AG08396 (cell line): ENCODE measurements at regions not wholly inside any gene's neighbourhood (a gene's known extent, or its start where the extent isn't known, plus 50 kb on each side); places are given as distances from the start of the nearest gene placed in this dataset.
"Not testable (repeated sequence)": the region's sequence is repeated elsewhere in the genome, so short reads cannot be mapped to it uniquely, and the experiment has no call there.

Experiments used
- DNase-seq: peaks from one replicate; pipeline ENCODE4 v3.0.0; 2012; ENCODE audit warnings: low spot score, mixed read lengths

DNA sequence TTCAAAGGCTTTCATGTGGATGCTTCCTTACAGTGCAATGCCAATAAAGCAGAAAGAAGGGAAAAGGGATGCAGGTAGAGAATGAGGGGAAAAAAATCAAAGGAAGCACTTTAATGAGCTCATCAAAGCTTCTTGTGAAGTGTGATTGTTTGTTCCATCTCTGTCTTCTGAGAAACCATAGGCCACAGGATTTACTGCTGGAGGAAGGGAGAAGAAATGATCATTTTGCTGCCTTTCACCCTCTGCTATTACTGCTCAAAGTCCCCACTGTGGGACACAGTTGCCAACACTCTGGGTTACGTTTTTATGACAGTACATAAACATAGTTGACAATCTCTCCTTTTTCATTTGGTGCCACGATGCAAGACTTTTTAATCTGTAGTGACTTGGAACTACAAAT, 558.0 kb upstream of the TECRL start:
- no peak for DNase-seq

DNA sequence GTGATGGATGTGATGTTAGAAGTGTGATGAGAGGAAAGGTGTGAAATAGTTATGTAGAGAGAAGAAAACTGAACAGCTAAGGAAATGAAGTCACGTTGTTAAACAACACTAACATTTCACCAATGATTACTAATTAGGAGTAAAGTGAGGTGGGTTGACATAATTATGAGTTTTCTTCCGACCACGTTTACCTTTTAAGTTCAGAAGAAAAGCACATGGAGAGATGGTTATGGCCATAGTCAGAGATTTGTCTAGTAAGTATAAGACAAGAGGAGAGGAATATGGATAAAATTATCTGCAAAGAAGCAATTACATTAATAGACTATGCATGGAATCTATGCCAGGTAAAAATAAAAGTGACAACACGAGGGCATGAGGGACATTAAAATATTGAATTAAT, 551.3 kb upstream of the TECRL start:
- DNase-seq: no peak

DNA sequence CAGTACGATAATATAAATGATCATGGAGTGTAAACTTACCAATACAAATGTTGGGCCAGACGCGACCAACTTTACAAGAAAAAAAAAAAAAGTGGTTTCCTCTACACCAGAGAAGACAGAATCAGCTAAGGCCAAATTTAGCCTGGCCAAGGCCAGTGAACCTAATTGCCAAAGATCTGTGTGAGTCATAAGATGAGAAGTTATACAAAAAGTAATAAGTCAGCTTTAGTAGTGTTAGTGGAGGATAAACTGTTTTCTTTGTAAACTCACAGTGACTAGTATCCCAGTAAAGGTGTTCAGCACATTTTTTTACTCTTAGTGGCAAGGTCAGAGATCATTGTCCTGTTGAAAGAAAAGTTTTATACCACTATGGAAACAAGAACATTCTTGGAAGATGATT, 531.4 kb upstream of the TECRL start:
- DNase-seq: no peak

DNA sequence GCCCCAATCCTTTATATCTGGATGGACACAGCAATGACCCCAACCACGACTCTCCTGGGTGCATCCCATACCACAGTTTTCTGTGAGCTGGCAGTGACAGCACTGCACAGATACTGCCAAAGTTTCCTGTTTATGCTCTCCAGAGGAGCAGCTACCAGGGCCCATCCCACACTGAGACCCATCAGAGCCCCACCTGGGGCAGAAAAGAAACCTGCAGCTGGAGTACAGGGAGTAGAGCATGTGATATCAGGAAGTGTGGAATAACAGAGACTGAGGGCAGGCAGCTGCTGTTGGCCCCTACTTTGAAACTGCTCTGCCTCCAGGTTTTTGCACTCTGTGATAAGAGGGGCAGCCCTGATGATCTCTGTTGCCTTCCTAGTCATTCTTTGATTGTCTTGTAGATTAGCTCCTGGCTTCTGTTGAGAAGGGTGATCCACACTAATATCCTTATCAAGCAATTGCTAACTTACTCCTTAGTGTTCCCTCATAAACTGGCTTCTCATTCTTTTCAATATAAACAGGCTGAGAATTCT, 526.3 kb upstream of the TECRL start:
- DNase-seq: no peak

DNA sequence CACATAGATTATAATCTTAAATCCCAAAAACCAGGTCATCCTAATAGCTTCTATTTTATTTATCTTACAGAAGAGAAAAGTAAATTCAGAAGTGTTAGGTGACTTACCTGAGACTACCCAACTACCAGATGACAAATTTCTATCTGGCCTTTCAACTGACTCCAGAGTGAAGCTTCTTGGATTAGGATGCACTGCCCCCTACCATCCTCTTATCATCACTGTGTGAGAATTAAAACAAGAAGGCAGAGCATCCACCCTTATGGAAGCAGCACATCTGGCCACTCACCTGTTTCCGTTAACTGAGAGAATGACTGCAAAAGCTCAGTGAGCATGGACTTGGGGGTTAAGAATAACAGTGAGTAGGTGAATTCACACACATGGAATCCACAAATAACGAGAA, 502.6 kb upstream of the TECRL start:
- DNase-seq: no peak

DNA sequence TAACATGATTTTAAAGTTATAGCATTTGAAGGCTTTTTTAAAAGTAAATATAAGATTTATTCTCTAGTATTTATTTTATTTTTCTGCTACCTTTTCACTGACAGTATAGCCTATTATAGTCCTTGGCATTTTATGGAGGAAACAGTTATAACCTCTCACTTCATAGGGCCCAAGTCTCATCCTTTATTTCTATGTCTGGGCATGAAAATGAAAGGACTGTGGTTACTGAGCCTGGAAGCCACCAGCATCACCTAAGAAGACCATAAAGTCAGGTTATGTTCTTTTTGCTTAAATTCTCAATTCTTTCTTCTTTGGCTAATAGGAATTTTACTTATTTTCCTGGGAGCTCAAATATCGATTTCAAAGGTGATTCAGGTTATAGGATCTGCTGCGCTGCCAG, 494.7 kb upstream of the TECRL start:
- DNase-seq: no peak

DNA sequence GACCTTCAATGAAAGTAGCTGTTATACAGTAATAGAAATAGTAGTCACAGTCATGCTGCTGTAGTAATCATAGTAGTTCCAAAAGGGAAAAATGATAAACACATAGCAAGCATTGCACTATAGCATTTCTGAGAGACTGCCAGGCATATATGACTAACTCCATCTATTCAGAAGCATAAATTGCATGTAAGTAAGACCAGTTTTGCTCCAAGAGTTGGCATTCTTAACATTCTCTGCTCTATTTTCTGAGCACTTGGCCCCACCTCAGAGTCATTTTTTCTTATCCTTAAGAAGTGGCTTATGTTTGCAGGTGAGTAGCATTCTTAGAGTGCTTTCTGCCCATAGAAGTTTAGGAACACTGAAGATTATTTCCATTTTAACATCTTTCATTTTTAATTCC, 490.3 kb upstream of the TECRL start:
- DNase-seq: no peak

DNA sequence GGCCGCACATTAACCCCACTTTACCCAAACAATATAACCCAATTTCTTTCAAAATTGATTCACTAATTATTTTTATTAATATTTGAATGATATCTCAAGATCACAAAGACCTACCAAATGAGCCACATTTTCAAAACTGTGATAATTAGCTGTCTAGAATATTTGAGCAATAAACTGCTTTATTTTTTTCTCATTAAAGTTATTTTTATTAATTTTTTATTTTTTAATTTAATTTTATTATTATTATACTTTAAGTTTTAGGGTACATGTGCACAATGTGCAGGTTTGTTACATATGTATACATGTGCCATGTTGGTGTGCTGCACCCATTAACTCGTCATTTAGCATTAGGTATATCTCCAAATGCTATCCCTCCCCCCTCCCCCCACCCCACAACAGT, 489.8 kb upstream of the TECRL start:
- DNase-seq: not testable (repeated sequence)

DNA sequence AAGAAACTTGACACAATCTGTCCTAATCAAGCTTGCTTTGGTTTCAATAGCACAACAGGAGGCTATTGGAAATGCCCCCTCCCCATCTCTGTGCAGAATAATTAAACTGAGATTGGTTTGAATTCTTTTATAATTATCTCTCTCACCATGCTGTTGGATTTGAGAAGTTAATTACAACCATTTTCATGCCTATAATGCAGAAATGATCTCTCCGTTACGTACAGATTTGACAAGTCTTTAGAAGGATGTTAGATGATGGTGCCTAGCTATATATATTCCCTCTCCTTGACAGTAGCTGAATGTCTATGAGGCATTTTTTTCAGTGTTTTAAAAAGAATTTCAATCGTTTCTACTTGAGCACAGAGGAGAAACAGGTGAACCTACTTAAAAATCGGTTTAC, 488.4 kb upstream of the TECRL start:
- no peak for DNase-seq

DNA sequence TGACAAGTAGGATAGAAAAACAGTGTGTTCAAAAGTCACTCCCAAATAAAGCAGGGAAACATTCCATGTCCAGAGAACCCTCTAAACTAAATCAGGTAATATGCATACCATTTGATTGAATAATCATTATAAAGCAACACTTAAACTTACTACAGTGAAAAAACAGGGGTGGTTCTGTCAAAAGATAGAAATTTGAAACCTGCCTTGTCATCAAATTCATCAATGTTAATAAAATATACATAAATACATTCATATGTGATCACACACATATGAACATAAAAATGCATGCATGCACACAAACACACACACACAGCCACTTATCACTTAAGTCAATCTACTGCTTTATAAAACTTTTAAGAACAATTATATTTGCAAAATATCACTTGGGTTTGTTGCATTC, 485.8 kb upstream of the TECRL start:
- DNase-seq: no peak

DNA sequence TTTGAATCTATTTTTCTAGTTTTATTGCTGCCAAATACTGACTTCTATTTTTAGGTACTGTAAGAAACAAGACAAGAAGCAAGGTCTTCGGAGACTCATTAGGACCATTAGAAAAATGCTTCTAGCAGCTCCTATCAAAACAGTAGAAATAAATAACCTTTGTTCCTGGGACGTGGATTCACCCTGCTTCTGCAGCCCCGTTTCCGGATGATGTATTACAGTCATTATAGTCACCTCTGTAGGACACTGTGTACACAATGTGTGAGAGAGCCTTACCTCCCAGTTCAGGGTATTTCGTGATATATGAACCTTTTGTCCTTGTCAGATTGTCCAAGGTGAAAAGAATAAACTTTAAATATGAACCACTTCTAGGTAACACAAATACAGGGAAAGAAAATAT, 484.0 kb upstream of the TECRL start:
- no peak for DNase-seq

DNA sequence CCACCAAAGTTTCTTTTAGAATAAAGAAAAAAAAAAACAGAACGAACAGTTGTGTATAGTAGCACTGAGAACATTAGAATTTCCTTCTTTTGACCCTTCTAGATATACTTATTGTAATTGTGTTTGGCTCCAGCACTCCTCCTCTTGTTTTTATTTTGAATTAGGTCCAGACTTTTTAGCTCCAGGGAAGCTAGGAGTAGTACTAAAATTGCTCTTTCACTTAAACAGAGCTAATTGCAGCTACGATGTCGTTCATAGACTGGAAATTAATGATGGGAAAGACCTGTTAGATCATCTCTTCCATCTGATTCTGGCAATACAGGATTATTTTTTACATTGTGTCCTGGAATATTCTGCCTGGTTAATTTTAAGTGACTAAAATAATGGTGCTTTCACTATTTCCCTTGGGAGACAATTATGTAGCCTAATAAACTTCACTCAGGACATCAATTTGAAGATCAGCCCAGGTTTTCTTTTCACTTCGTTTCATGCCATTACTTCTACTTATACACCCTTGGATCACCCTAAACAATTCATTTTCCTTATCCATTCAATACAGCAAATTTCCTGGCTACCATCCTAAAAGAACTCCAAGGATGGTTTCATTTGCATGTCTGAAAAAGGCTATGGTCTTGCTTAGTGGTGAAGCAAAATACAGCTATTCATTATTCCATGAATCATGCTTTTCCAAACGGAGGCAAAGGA, 480.8 kb upstream of the TECRL start:
- DNase-seq: no peak

DNA sequence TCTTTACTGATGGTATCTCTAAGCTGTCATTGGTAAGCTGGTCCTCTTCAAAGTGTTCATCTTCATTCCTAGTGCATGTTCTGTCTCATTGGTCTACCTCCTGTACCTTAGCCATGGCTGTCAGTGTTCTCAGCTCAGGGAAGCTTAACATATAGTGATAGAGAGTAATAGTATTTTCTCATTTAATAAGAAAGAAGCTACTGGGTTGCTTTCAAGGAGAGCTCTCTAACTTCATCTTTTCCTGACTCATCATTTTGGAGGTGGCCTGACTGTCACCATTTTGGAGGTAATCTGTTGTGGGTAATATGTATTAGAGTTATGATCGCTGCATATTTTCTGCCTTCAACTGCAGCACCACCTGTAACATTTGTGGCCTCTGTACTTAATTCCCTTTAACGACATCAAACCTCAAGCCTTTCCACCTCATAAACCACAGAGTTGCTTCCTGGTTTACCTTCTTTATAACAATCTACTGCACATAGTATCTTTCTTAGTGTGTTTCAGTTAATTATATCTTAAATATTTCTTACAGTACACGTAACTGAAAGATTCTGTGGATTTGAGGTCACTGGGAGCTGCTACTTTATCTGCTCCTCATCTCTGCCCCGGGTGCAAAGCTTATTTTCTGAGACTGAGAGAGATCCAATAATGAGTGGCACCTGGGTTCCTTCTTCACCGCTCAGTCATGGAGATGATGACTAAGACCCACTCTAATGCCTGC, 474.0 kb upstream of the TECRL start:
- no peak for DNase-seq

DNA sequence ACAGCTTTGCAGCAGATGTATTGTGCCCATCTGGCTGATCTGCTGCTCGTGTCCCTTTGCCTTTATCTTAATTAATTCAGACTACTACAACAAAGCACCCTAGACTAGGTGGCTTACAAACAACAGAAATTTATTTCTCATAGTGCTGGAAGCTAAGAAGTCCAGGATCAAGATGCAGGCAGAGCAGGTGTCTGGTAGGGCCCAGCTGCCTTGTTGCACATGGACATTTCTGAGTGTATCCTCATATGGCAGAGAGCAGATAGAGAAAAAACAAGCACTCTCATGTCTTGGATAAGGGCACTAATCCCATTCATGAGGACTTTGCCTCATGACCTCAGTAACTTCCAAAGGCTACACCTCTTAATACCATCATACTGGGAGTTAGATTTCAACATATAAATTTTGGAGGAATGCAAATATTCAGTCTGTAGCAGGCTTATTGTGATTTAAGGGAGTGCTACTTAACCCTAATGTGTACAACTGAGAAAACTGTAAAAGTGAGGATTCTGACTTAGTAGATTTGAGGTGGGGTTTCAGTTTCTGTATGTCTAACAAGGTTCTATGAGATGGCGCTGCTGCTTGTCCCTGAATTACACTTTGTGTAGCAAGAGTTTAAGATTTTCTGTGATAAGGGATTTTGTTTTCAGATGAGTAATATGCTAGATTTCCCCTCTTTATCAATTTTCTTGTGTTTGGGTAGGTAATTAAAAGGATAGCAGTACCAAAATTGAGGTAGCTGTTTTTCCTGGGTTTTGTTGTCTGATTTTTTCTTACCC, 473.2 kb upstream of the TECRL start:
- no peak for DNase-seq

DNA sequence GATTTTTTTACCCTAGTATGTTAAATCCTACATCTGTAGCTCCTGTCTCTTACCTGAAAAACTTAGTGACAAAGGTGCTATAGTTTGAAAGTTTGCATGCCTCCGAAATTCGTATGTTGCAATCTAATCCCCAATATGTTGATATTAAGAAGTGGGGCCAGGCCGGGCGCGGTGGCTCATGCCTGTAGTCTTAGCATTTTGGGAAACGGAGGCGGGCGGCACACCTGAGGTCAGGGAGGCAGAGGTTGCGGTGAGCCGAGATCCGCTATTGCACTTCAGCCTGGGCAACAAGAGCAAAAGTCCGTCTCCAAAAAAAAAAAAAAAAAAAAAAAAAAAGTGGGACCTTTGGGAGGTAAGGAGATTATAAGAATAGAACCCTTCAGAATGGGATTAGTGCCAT, 471.3 kb upstream of the TECRL start:
- no peak for DNase-seq

DNA sequence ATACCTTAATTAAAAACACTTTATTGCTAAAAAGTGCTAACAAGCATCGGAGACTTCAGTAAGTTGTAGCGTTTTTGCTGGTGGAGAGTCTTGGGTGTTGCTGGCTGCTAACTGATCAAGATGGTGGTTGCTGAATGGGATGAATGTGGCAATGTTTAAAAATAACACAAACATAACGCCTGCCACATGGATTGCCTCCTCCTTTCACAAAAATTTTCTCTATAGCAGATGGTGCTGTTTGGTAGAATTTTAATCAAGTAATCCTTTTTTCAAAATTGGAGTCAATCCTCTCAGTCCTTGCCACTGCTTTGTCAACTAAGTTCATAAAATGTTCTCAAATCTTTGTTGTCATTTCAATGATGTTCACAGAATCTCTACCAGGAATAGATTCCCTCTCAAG, 466.8 kb upstream of the TECRL start:
- no peak for DNase-seq

DNA sequence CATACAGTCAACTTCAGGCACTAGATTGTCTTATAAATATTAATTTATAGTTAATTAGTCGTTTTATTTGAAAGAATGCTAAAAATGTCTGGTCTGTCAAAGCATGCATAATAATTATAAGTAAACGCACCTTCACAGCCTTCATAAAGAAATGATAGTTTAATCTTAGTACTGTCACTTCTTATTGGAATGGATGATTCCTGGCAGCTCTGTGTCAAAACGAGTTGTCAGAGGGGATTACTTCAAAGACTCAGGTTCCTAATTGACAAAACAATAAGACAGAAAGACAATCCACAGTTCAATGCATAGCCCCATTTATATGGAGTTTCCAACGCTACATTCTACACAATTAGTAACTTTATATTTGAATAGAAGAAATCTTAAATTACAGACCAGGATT, 461.3 kb upstream of the TECRL start:
- DNase-seq: no peak

DNA sequence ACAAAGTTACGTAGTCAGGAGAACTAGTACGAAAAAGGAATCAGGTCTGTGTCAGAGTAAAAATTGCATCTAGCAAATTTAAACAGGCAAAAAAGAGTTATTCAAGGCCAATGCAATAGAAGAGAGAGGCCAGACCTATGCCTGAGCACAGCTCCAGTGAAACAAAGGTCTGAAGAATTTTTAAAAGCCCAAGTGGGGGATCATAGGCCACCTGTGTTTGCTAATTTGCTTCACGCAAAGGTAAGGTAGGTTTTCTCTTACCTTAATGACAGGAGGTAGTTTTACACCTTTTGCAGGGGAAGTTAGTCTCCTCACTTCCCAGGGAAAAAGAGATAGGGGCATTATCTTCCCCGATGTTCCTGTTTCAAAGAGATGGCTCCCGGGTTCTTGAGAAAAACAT, 448.6 kb upstream of the TECRL start:
- DNase-seq: no peak

DNA sequence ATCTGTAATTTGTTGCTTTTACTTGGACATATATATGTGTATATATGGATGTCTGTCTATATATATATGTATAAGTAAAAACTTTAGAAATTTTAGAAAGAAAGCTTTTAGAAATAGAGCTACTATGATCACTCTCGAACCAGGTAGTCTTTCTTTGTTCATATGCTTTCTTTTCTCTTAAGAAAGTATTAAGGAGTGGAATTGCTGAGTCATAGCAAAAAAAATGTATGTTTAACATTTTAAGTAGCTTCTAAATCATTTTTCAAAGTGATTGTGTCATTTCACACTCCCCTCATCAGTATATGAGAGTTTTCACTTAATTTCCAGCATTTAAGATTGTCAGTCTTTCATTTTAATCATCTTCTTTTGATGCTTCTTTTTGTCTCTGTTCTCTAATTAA, 447.9 kb upstream of the TECRL start:
- no peak for DNase-seq

DNA sequence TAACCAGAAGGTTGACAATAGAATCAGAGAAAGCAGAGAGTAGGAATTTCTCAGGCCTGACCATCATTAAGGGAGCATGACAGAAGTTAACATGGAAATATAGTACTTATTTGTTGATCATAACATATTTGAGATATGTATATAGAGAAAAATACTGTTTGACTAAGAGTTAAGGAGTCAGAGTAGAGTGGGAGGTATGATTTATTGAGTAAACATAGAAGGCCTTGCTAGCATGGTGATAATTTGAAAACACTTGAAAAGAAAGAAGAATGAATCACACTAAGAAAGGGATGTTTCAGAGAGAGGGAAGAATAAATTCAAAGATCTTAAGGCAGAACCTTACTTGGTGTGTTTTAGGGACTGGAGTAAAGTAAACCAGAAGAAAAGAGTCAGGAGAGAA, 437.2 kb upstream of the TECRL start:
- DNase-seq: no peak

DNA sequence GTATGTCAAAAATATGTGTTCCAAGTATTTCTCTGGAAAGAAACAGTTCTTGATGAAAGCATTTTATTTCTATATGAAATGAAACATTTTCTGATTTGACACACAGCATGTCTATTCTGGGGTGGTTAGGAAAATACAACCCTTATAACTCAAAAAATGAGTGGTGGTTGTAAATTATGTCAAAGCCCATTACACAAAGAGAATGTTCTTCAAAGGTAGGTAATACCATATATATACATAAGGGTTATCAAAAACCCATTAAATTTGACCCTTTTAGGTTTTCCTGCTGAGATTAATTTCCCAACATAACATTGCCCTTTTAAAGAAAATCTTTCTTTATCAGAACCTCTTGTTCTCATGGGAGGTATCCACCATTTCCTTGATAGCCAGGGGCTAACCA, 420.5 kb upstream of the TECRL start:
- no peak for DNase-seq

DNA sequence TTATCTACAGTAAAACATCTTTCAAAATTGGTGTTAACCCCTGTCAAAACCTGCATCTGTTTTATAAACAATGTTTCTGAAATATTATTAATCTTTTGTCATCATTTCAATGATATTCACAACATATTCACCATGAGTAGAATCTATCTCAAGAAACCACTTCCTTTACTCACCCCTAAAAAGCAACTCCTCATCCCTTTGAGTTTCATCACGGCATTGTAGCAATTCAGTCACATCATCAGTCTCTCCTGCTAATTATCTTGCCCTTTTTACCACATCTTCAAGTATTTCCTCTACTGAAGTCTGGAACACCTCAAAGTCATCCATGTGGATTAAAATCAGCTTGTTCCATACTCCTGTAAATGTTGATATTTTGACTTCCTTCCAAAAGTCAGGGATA, 415.3 kb upstream of the TECRL start:
- DNase-seq: no peak

DNA sequence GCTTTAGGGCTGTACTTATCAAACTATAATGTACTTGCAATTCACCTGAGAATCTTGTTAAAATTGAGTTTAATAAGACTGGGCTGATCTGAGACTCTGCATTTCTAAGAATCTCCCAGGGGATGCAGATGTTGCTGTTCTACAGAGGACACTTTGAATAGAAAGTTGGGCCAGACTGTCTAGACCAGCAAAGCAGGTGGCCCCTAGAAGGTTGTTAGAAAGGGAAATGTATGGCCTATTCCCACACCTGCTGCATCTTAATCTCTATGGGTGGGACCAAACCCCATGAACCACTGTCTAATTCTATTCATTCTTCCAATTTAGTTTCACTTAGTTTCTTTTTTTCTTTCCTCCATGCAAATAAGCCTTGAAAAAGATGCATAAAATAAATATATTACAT, 413.2 kb upstream of the TECRL start:
- DNase-seq: no peak
